H1 (cell line): ENCODE measurements at regions not wholly inside any gene's neighbourhood (a gene's known extent, or its start where the extent isn't known, plus 50 kb on each side); places are given as distances from the start of the nearest gene placed in this dataset.

ENCODE experiments used
- CTCF ChIA-PET: fragments of 300-600 bp; sonication (Branson Sonifier 250); formaldehyde crosslinking; loops from one replicate; lab custom pipeline; 2021; ENCODE audit not compliant: partially characterized antibody; lab: Charles Lee
- POLR2A ChIA-PET: fragments of 300-600 bp; sonication (Branson Sonifier 250); formaldehyde crosslinking; loops from one replicate; lab custom pipeline; 2021; ENCODE audit warnings: inconsistent platforms; ENCODE audit not compliant: partially characterized antibody; lab: Charles Lee
- DNase-seq, 2 experiments: peaks; one replicate each; pipeline versions ENCODE4 v3.0.0 to v3.0.0-alpha.2; 2010 to 2022; ENCODE audit warnings: low spot score in 2 of 2, low read depth in 1 of 2, mixed read lengths in 1 of 2
- FAIRE-seq: peaks from 2 replicates; lab custom pipeline; 2011; peaks lifted over from hg19 to GRCh38; lab: Jason Lieb, UNC
- H2AFZ ChIP-seq: 2 replicates; pipeline ENCODE4 v1.8.1; 2012; ENCODE audit warnings: low read length, inconsistent platforms
- H2AK5ac ChIP-seq: 2 replicates; pipeline ENCODE4 v1.6.1; 2013; ENCODE audit warnings: low read depth, low read length
- H2BK120ac ChIP-seq: replicated peaks from 2 replicates; pipeline ENCODE3; 2013; ENCODE audit warnings: low read depth, low read length, inconsistent platforms
- H2BK12ac ChIP-seq: 2 replicates; pipeline ENCODE4 v1.6.1; 2013; ENCODE audit warnings: low read depth, low read length
- H2BK15ac ChIP-seq: 2 replicates; pipeline ENCODE4 v1.6.1; 2013; ENCODE audit warnings: low read length
- H2BK20ac ChIP-seq: 2 replicates; pipeline ENCODE4 v1.6.1; 2013; ENCODE audit warnings: low read length
- H2BK5ac ChIP-seq: 2 replicates; pipeline ENCODE4 v1.6.1; 2013; ENCODE audit warnings: low read depth, low read length
- H3K14ac ChIP-seq: 2 replicates; pipeline ENCODE4 v1.6.1; 2013; ENCODE audit warnings: inconsistent platforms; ENCODE audit not compliant: insufficient read length
- H3K18ac ChIP-seq: 2 replicates; pipeline ENCODE4 v1.6.1; 2013; ENCODE audit warnings: low read length; ENCODE audit errors: extremely low read depth
- H3K23ac ChIP-seq: 2 replicates; pipeline ENCODE4 v1.6.1; 2013; ENCODE audit warnings: inconsistent platforms; ENCODE audit not compliant: insufficient read length
- H3K23me2 ChIP-seq: 2 replicates; pipeline ENCODE4 v1.6.1; 2013; ENCODE audit warnings: low read depth, low read length
- H3K27ac ChIP-seq: 2 replicates; pipeline ENCODE4 v1.6.1; 2011; ENCODE audit warnings: low read depth, low read length, inconsistent platforms
- H3K27me3 ChIP-seq, 4 experiments: replicated peaks in 1 of 4; 1 replicate in 1 of 4; 2 replicates in 3 of 4; pipeline versions ENCODE4 v1.6.1 to v1.8.1; 2011 to 2013; ENCODE audit warnings: low read length in 3 of 4, mild to moderate bottlenecking in 3 of 4, inconsistent platforms in 2 of 4, mixed read lengths in 2 of 4, moderate library complexity in 1 of 4; ENCODE audit not compliant: control insufficient read depth in 3 of 4, insufficient read depth in 3 of 4; ENCODE audit errors: extremely low read depth in 1 of 4
- H3K36me3 ChIP-seq, 4 experiments: 2 replicates each; pipeline versions ENCODE4 v1.6.1 to v1.8.1; 2011 to 2013; ENCODE audit warnings: mild to moderate bottlenecking in 4 of 4, low read length in 3 of 4, moderate library complexity in 2 of 4, control low read depth in 1 of 4, inconsistent platforms in 1 of 4; ENCODE audit not compliant: insufficient read depth in 4 of 4, control insufficient read depth in 2 of 4
- H3K4ac ChIP-seq: replicated peaks from 2 replicates; pipeline ENCODE3; 2013; ENCODE audit warnings: low read length, low read depth, mixed read lengths, inconsistent platforms; ENCODE audit not compliant: insufficient read length
- H3K4me1 ChIP-seq, 4 experiments: replicated peaks in 1 of 4; 1 replicate in 1 of 4; 2 replicates in 3 of 4; pipeline versions ENCODE4 v1.6.1 to v1.8.1; 2011 to 2013; ENCODE audit warnings: low read length in 3 of 4, inconsistent platforms in 2 of 4, mixed read lengths in 1 of 4; ENCODE audit not compliant: insufficient read depth in 4 of 4, control insufficient read depth in 3 of 4
- H3K4me2 ChIP-seq, 2 experiments: 2 replicates each; pipeline versions ENCODE4 v1.6.1 to v1.8.1; 2011 to 2013; ENCODE audit warnings: low read depth in 2 of 2, low read length in 2 of 2, control low read depth in 1 of 2, inconsistent platforms in 1 of 2, mild to moderate bottlenecking in 1 of 2; ENCODE audit not compliant: insufficient read depth in 1 of 2
- H3K4me3 ChIP-seq, 4 experiments: fragments of 200-600, 300-600 bp in 1 of 4; sonication (generic), shearing (Covaris generic), sonication (Bioruptor Twin) in 1 of 4; 2 replicates each; pipeline versions ENCODE4 v1.5.1 to v1.8.1; 2011 to 2016; ENCODE audit warnings: low read length in 4 of 4, low read depth in 3 of 4, control low read depth in 2 of 4, inconsistent platforms in 2 of 4, mild to moderate bottlenecking in 2 of 4, mixed read lengths in 1 of 4, moderate library complexity in 1 of 4; ENCODE audit not compliant: insufficient read depth in 2 of 4; ENCODE audit errors: extremely low read depth in 1 of 4
- H3K56ac ChIP-seq: replicated peaks from 2 replicates; pipeline ENCODE3; 2013; ENCODE audit warnings: low read depth, mild to moderate bottlenecking, mixed read lengths, low read length, inconsistent platforms; ENCODE audit not compliant: insufficient read length
- H3K79me1 ChIP-seq: 2 replicates; pipeline ENCODE4 v1.6.1; 2013; ENCODE audit warnings: low read depth, low read length, control low read depth
- H3K79me2 ChIP-seq, 2 experiments: 2 replicates each; pipeline versions ENCODE4 v1.6.1 to v1.8.1; 2012 to 2013; ENCODE audit warnings: low read length in 2 of 2, mild to moderate bottlenecking in 2 of 2, inconsistent platforms in 1 of 2; ENCODE audit not compliant: insufficient read depth in 2 of 2, control insufficient read depth in 1 of 2
- H3K9ac ChIP-seq, 4 experiments: replicated peaks in 1 of 4; 1 replicate in 1 of 4; 2 replicates in 3 of 4; pipeline versions ENCODE4 v1.6.1 to v1.8.1; 2011 to 2013; ENCODE audit warnings: low read depth in 3 of 4, low read length in 3 of 4, control low read depth in 2 of 4, mild to moderate bottlenecking in 2 of 4, moderate library complexity in 2 of 4, inconsistent platforms in 1 of 4; ENCODE audit errors: extremely low read depth in 1 of 4
- H3K9me3 ChIP-seq, 2 experiments: 2 replicates each; pipeline versions ENCODE4 v1.6.1 to v1.8.1; 2012 to 2013; ENCODE audit warnings: mild to moderate bottlenecking in 2 of 2, moderate library complexity in 2 of 2, control low read depth in 1 of 2, inconsistent platforms in 1 of 2, low read depth in 1 of 2, low read length in 1 of 2, mixed read lengths in 1 of 2; ENCODE audit not compliant: insufficient read depth in 2 of 2
- H4K20me1 ChIP-seq, 2 experiments: replicated peaks in 1 of 2; 2 replicates each; pipeline versions ENCODE3 to v1.8.1; 2011 to 2013; ENCODE audit warnings: inconsistent platforms in 2 of 2, low read length in 2 of 2, mild to moderate bottlenecking in 1 of 2; ENCODE audit not compliant: insufficient read depth in 2 of 2, control insufficient read depth in 1 of 2
- H4K5ac ChIP-seq: 2 replicates; pipeline ENCODE4 v1.6.1; 2013; ENCODE audit warnings: low read length, low read depth, mixed read lengths, inconsistent platforms; ENCODE audit not compliant: insufficient read length
- H4K8ac ChIP-seq: 2 replicates; pipeline ENCODE4 v1.8.0; 2013; ENCODE audit warnings: mild to moderate bottlenecking, moderate library complexity, low read length, inconsistent platforms; ENCODE audit not compliant: insufficient read depth; ENCODE audit errors: extremely low read depth
- H4K91ac ChIP-seq: replicated peaks from 2 replicates; pipeline ENCODE3; 2013; ENCODE audit warnings: low read length, mixed read lengths, inconsistent platforms; ENCODE audit not compliant: insufficient read length
- BCL11A ChIP-seq, 2 experiments: IDR thresholded peaks; one replicate each; pipeline ENCODE4 v1.6.1; 2011; ENCODE audit warnings: low read depth in 2 of 2, low read length in 2 of 2, mild to moderate bottlenecking in 2 of 2
- CBX8 ChIP-seq: fragments of 300-800, 300-1000 bp; sonication (generic); IDR thresholded peaks from 2 replicates; pipeline ENCODE4 v1.7.1; 2016; ENCODE audit warnings: low read depth, low read length, borderline replicate concordance
- GABPA ChIP-seq: IDR thresholded peaks from 2 replicates; pipeline ENCODE4 v1.6.1; 2011; ENCODE audit warnings: mild to moderate bottlenecking, low read length, moderate library complexity, borderline replicate concordance; ENCODE audit not compliant: insufficient read depth
- KDM1A ChIP-seq: fragments of 200-600, 300-600 bp; sonication (generic); IDR thresholded peaks from 2 replicates; pipeline ENCODE4 v1.7.1; 2016; ENCODE audit warnings: mild to moderate bottlenecking, low read length, borderline replicate concordance
- KDM4A ChIP-seq: IDR thresholded peaks from one replicate; pipeline ENCODE4 v1.7.1; 2012; ENCODE audit warnings: low read depth, mild to moderate bottlenecking, moderate library complexity, low read length, inconsistent platforms; ENCODE audit not compliant: severe bottlenecking
- MAFK ChIP-seq: IDR thresholded peaks from 2 replicates; pipeline ENCODE4 v1.6.1; 2012; ENCODE audit warnings: low read depth, mild to moderate bottlenecking, improper control_type of control experiment, low read length
- NRF1 ChIP-seq: IDR thresholded peaks from 2 replicates; pipeline ENCODE4 v1.6.1; 2011; ENCODE audit warnings: mild to moderate bottlenecking, low read depth, low read length, improper control_type of control experiment
- RFX5 ChIP-seq: IDR thresholded peaks from 2 replicates; pipeline ENCODE4 v1.6.1; 2011; ENCODE audit warnings: low read depth, low read length, improper control_type of control experiment, borderline replicate concordance
- RNF2 ChIP-seq: fragments of 200-900, 300-1000 bp; sonication (generic); IDR thresholded peaks from 2 replicates; pipeline ENCODE4 v1.7.1; 2016; ENCODE audit warnings: borderline replicate concordance, low read depth, mild to moderate bottlenecking, antibody characterized with exemption, low read length; ENCODE audit not compliant: poor library complexity, severe bottlenecking; ENCODE audit errors: missing control alignments
- SRF ChIP-seq: IDR thresholded peaks from 2 replicates; pipeline ENCODE4 v1.6.1; 2011; ENCODE audit warnings: mild to moderate bottlenecking, low read depth, low read length, moderate library complexity
- TAF7 ChIP-seq: optimal IDR thresholded peaks from 2 replicates; pipeline ENCODE3; 2011; ENCODE audit warnings: low read depth, mild to moderate bottlenecking, inconsistent platforms, low read length, moderate library complexity, borderline replicate concordance
- TCF12 ChIP-seq: IDR thresholded peaks from 2 replicates; pipeline ENCODE4 v1.6.1; 2011; ENCODE audit warnings: low read depth, mild to moderate bottlenecking, low read length
- TEAD4 ChIP-seq: IDR thresholded peaks from 2 replicates; pipeline ENCODE4 v1.6.1; 2012; ENCODE audit warnings: low read depth, low read length, inconsistent platforms, mixed read lengths

DNA sequence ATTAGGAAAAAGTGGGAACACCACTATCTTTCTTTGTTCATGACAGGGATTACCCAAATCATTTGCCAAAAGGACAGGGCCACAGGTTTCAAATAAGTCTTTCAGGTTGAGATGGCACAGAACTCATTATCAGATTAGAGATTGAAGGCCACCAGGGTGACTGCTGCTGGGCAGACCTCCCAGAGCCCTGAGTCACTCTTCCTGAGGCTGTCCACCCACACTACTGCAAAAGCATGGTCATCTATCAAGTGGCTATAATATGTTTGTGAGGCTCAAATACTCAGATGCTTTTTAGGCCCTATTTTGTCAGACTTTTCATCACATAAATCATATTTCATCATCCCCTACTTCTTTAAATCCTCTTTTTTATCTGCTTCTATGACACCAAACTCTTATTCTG lies 155.3 kb upstream of the CCDC196 start:
- peaks cover 0 to 3% (median 0%) of the 10 kb centered on the region in 4 experiments; a peak in 1 of 7 replicates for H3K4me1 ChIP-seq
- no peak overlapping the region for H3K14ac ChIP-seq
- H2AFZ ChIP-seq, result no peak overlapping the region
- no peaks in the 10 kb centered on the region for H3K23me2 ChIP-seq
- no peaks in the 10 kb centered on the region for H3K79me2 ChIP-seq
- DNase-seq (no peak), FAIRE-seq (no peak)
- H3K18ac ChIP-seq, result no peak overlapping the region
- no peak overlapping the region for H2BK20ac ChIP-seq
- no peak overlapping the region for H2BK5ac ChIP-seq
- no peak overlapping the region for H2BK15ac ChIP-seq
- TF ChIP-seq TCF12 (no peak), TEAD4 (no peak), GABPA (no peak), TAF7 (no peak), MAFK (no peak), BCL11A (IDR thresholded peaks at IDR 0.05; ENCODE audit: low read depth in 2 of 2, low read length in 2 of 2) (no peak), NRF1 (no peak), CBX8 (no peak), KDM4A (no peak), SRF (no peak), KDM1A (no peak), RNF2 (no peak), RFX5 (no peak)
- no peak overlapping the region for H3K23ac ChIP-seq
- no peak overlapping the region for H3K9ac ChIP-seq
- H3K4me3 ChIP-seq, result no peak overlapping the region
- no peak overlapping the region for H2BK120ac ChIP-seq
- POLR2A ChIA-PET, result no interaction called here
- no peak overlapping the region for H4K91ac ChIP-seq
- H3K4me2 ChIP-seq, result no peak overlapping the region
- H3K27me3 ChIP-seq, result no peaks in the 10 kb centered on the region
- H3K9me3 ChIP-seq, result no peaks in the 10 kb centered on the region
- H4K8ac ChIP-seq, result no peak overlapping the region
- H2BK12ac ChIP-seq, result no peak overlapping the region
- no peaks in the 10 kb centered on the region for H3K79me1 ChIP-seq
- CTCF ChIA-PET, result interaction anchor here (0.7 to 1.5 kb wide), 3 partner anchors 9 to 1126 kb away, joined by 3 to 5 read pairs (median 4); no protein-coding TSS in a partner anchor
- no peak overlapping the region for H3K4ac ChIP-seq
- no peaks in the 10 kb centered on the region for H4K20me1 ChIP-seq
- no peak overlapping the region for H2AK5ac ChIP-seq
- no peak overlapping the region for H3K56ac ChIP-seq
- H3K36me3 ChIP-seq, result no peaks in the 10 kb centered on the region
- H4K5ac ChIP-seq, result no peak overlapping the region
- no peak overlapping the region for H3K27ac ChIP-seq
